A549 (cell line): ENCODE measurements at regions not wholly inside any gene's neighbourhood (a gene's known extent, or its start where the extent isn't known, plus 50 kb on each side); places are given as distances from the start of the nearest gene placed in this dataset.

Source experiments
- ATAC-seq, 2 experiments: fragments of 200-7000 bp in 1 of 2; fragments of >200 bp in 1 of 2; cut with Nextera tagmentation in 1 of 2; cut with Tn5 transposase in 1 of 2; 3 replicates each; pipeline versions ENCODE4 v1.8.0 to v1.9.1; 2018 to 2020; ENCODE audit warnings: mild to moderate bottlenecking in 1 of 2, moderate library complexity in 1 of 2
- CTCF ChIA-PET: fragments of 300-600 bp; sonication (Branson Sonifier 250); formaldehyde crosslinking; extraction: SDS; loops from one replicate; lab custom pipeline; 2021; ENCODE audit warnings: antibody characterized with exemption, inconsistent platforms; lab: Yijun Ruan, JAX
- POLR2A ChIA-PET: fragments of 350-600 bp; formaldehyde crosslinking; extraction: SDS; loops from one replicate; lab custom pipeline; 2021; ENCODE audit warnings: antibody characterized with exemption, inconsistent platforms; lab: Yijun Ruan, JAX
- DNase-seq, 2 experiments: peaks; one replicate each; pipeline versions ENCODE4 v3.0.0 to v3.0.0-alpha.2; 2011 to 2016; ENCODE audit warnings: low read depth in 1 of 2, low spot score in 1 of 2
- FAIRE-seq: peaks from 2 replicates; lab custom pipeline; 2011; peaks lifted over from hg19 to GRCh38; lab: Jason Lieb, UNC
- H3K27ac ChIP-seq, 2 experiments: fragments of >200 bp; sonication (Bioruptor Twin); formaldehyde crosslinking; 3 replicates each; pipeline ENCODE4 v1.5.1; 2016 to 2017
- H3K4me1 ChIP-seq: fragments of >200 bp; sonication (Bioruptor Twin); formaldehyde crosslinking; 3 replicates; pipeline ENCODE4 v1.6.1; 2016
- H3K4me2 ChIP-seq: fragments of >200 bp; sonication (Bioruptor Twin); formaldehyde crosslinking; 3 replicates; pipeline ENCODE4 v1.6.1; 2016
- H3K4me3 ChIP-seq: fragments of >200 bp; sonication (Bioruptor Twin); formaldehyde crosslinking; 3 replicates; pipeline ENCODE4 v1.5.1; 2016
- H3K9me3 ChIP-seq: fragments of >200 bp; sonication (Bioruptor Twin); formaldehyde crosslinking; 3 replicates; pipeline ENCODE4 v1.6.1; 2016
- CBX2 ChIP-seq: fragments of 200-600 bp; sonication (generic); IDR thresholded peaks from 2 replicates; pipeline ENCODE4 v1.6.1; 2016; ENCODE audit warnings: low read depth, mild to moderate bottlenecking, borderline replicate concordance
- CHD2 ChIP-seq: fragments of 150-350 bp; IDR thresholded peaks from 2 replicates; pipeline ENCODE4 v1.6.1; 2014; ENCODE audit warnings: low read length; ENCODE audit not compliant: partially characterized antibody
- CHD4 ChIP-seq: fragments of 200-600 bp; sonication (generic); IDR thresholded peaks from 2 replicates; pipeline ENCODE4 v1.6.1; 2016; ENCODE audit warnings: antibody characterized with exemption, mild to moderate bottlenecking, borderline replicate concordance
- CTCF ChIP-seq: fragments of >200 bp; sonication (Bioruptor Twin); formaldehyde crosslinking; IDR thresholded peaks from 3 replicates; pipeline ENCODE4 v1.5.1; 2016
- HES2 ChIP-seq: fragments of >200 bp; sonication (Bioruptor Twin); formaldehyde crosslinking; IDR thresholded peaks from 2 replicates; pipeline ENCODE4 v1.6.1; 2016
- HOXA7 ChIP-seq: fragments of 250-450 bp; sonication (Bioruptor Pico); IDR thresholded peaks from 2 replicates; pipeline ENCODE4 v1.5.0; 2020; ENCODE audit warnings: mild to moderate bottlenecking, moderate library complexity
- HOXB5 ChIP-seq: fragments of 250-450 bp; sonication (Bioruptor Pico); IDR thresholded peaks from 2 replicates; pipeline ENCODE4 v1.5.0; 2020; ENCODE audit warnings: mild to moderate bottlenecking, moderate library complexity
- KDM5A ChIP-seq: fragments of 200-600 bp; sonication (generic); IDR thresholded peaks from 2 replicates; pipeline ENCODE4 v1.6.1; 2016; ENCODE audit warnings: antibody characterized with exemption, mild to moderate bottlenecking
- MAFK ChIP-seq: fragments of 450-650 bp; IDR thresholded peaks from 2 replicates; pipeline ENCODE4 v1.6.1; 2014; ENCODE audit not compliant: partially characterized antibody
- MYC ChIP-seq: IDR thresholded peaks from 2 replicates; pipeline ENCODE4 v1.6.1; 2012; ENCODE audit warnings: mild to moderate bottlenecking, inconsistent platforms, low read length, improper control_type of control experiment, borderline replicate concordance
- NFE2L2 ChIP-seq: fragments of 150-350 bp; conservative IDR thresholded peaks from 2 replicates; pipeline ENCODE4 v1.6.1; 2014; ENCODE audit warnings: low read length
- NPAS2 ChIP-seq: fragments of 250-450 bp; sonication (Bioruptor Pico); IDR thresholded peaks from 2 replicates; pipeline ENCODE4 v1.8.0; 2022; ENCODE audit warnings: mild to moderate bottlenecking, moderate library complexity, borderline replicate concordance
- PHF8 ChIP-seq: fragments of 200-600 bp; sonication (generic); IDR thresholded peaks from 2 replicates; pipeline ENCODE4 v1.6.1; 2016; ENCODE audit warnings: low read depth, mild to moderate bottlenecking, antibody characterized with exemption, moderate library complexity, borderline replicate concordance
- RAD21 ChIP-seq, 2 experiments: fragments of >200 bp in 1 of 2; sonication (Bioruptor Twin) in 1 of 2; formaldehyde crosslinking in 1 of 2; IDR thresholded peaks in 1 of 2; conservative IDR thresholded peaks in 1 of 2; 2 replicates in 1 of 2; 3 replicates in 1 of 2; pipeline ENCODE4 v1.6.1; 2012 to 2018; ENCODE audit warnings: inconsistent platforms in 1 of 2
- RCOR1 ChIP-seq: fragments of 150-350 bp; IDR thresholded peaks from 2 replicates; pipeline ENCODE4 v1.6.1; 2014; ENCODE audit warnings: antibody characterized with exemption, low read length, low read depth
- RFX5 ChIP-seq: fragments of 450-650 bp; IDR thresholded peaks from 2 replicates; pipeline ENCODE4 v1.7.1; 2014; ENCODE audit warnings: antibody characterized with exemption, mild to moderate bottlenecking, moderate library complexity
- RNF2 ChIP-seq: fragments of 200-600 bp; sonication (generic); IDR thresholded peaks from 2 replicates; pipeline ENCODE4 v1.6.1; 2016; ENCODE audit warnings: low read depth, mild to moderate bottlenecking, antibody characterized with exemption, moderate library complexity, borderline replicate concordance
- TFCP2L1 ChIP-seq: fragments of 250-450 bp; sonication (Bioruptor Pico); IDR thresholded peaks from 2 replicates; pipeline ENCODE4 v1.5.0; 2021; ENCODE audit warnings: mild to moderate bottlenecking
- USF2 ChIP-seq: fragments of 450-650 bp; IDR thresholded peaks from 2 replicates; pipeline ENCODE4 v1.6.1; 2014; ENCODE audit warnings: antibody characterized with exemption
- WGBS: methylation state at CpG from one replicate; pipeline ENCODE4 v1.1.6; 2017; ENCODE audit errors: missing lambda C conversion rate; 5-methylcytosine and 5-hydroxymethylcytosine counted together
- TF ChIP-seq, protein P1 (sequence below): fragments of 150-350 bp; IDR thresholded peaks from 2 replicates; pipeline ENCODE4 v1.6.1; 2014; ENCODE audit warnings: low read depth, mild to moderate bottlenecking, low read length
- TF ChIP-seq, protein P2 (sequence below): fragments of >200 bp; sonication (Bioruptor Twin); formaldehyde crosslinking; IDR thresholded peaks from 3 replicates; pipeline ENCODE4 v1.6.1; 2016

GRCh38 chr4:81522711-81523110 lies 51.0 kb upstream of the RASGEF1B start:
- CTCF ChIA-PET = no interaction called here

DNA sequence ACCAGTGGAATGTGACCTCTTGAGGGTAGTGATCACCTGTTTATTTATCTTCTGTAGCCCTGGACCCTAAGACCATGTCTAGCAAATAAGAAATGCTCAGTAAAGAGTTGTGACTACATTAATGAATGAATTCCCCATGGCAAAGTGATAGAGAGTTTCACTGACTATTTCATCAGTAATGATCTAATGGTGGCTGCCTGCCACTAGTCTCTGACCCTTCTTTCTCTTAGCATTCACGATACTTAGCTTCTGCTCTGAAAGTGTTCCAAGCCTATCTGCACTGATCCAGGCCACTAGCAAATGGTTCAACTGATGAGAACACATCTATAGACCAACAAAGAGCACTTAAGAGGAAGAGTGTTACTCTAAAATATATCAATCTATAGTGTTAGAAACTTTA lies 50.0 kb upstream of the RASGEF1B start:
- DNase-seq (no peak), FAIRE-seq (no peak), ATAC-seq (no peak)
- WGBS = 36% methylated on average over 1 of the region's 1 CpG
- no peak overlapping the region for H3K4me3 ChIP-seq
- no peak overlapping the region for H3K27ac ChIP-seq
- no peaks in the 10 kb centered on the region for H3K9me3 ChIP-seq
- ChIA-PET POLR2A (no interaction called here), CTCF (no interaction called here)
- no peaks in the 10 kb centered on the region for H3K4me1 ChIP-seq
- TF ChIP-seq USF2 = no peak
- TF ChIP-seq TFCP2L1 = no peak
- no peak for TF ChIP-seq RCOR1
- TF ChIP-seq NPAS2 (CRISPR knock-in tag) = no peak
- TF ChIP-seq, protein P1, sequence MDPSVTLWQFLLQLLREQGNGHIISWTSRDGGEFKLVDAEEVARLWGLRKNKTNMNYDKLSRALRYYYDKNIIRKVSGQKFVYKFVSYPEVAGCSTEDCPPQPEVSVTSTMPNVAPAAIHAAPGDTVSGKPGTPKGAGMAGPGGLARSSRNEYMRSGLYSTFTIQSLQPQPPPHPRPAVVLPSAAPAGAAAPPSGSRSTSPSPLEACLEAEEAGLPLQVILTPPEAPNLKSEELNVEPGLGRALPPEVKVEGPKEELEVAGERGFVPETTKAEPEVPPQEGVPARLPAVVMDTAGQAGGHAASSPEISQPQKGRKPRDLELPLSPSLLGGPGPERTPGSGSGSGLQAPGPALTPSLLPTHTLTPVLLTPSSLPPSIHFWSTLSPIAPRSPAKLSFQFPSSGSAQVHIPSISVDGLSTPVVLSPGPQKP = no peak
- TF ChIP-seq NFE2L2 = no peak
- TF ChIP-seq RNF2 = no peak
- TF ChIP-seq HOXA7 (CRISPR knock-in tag) = no peak
- TF ChIP-seq RFX5 = no peak
- TF ChIP-seq CBX2 = no peak
- no peak for TF ChIP-seq RAD21 (conservative IDR thresholded peaks at IDR 0.05 in 1 of 2, IDR thresholded peaks at IDR 0.05 in 1 of 2)
- no peak for TF ChIP-seq CHD4
- no peak for TF ChIP-seq CTCF
- TF ChIP-seq, protein P2, sequence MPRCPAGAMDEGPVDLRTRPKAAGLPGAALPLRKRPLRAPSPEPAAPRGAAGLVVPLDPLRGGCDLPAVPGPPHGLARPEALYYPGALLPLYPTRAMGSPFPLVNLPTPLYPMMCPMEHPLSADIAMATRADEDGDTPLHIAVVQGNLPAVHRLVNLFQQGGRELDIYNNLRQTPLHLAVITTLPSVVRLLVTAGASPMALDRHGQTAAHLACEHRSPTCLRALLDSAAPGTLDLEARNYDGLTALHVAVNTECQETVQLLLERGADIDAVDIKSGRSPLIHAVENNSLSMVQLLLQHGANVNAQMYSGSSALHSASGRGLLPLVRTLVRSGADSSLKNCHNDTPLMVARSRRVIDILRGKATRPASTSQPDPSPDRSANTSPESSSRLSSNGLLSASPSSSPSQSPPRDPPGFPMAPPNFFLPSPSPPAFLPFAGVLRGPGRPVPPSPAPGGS = no peak
- no peak overlapping the region for H3K4me2 ChIP-seq

More at GRCh38 chr4:81522711-81523110, 51.0 kb upstream of the RASGEF1B start:
- 34% methylated on average over 2 of the region's 2 CpGs for WGBS
- no peak overlapping the region for H3K27ac ChIP-seq
- no peak for ATAC-seq
- H3K4me2 ChIP-seq = no peak overlapping the region
- no peaks in the 10 kb centered on the region for H3K4me1 ChIP-seq
- TF ChIP-seq PHF8 (no peak), CTCF (no peak), RCOR1 (no peak), HOXB5 (CRISPR knock-in tag) (no peak), CHD2 (no peak), KDM5A (no peak), MYC (no peak), CHD4 (no peak), MAFK (no peak), NFE2L2 (no peak), HES2 (no peak)
- TF ChIP-seq, protein P2 = no peak
- TF ChIP-seq, all 56 proteins: peak for 0
- H3K4me3 ChIP-seq = no peak overlapping the region
- no peaks in the 10 kb centered on the region for H3K9me3 ChIP-seq
- DNase-seq (no peak), FAIRE-seq (no peak)
- POLR2A ChIA-PET = no interaction called here
